HEK293 (cell line): ENCODE measurements at regions not wholly inside any gene's neighbourhood (a gene's known extent, or its start where the extent isn't known, plus 50 kb on each side); places are given as distances from the start of the nearest gene placed in this dataset.

Experiments used
- EGR2 ChIP-seq: fragments of 450-650 bp; formaldehyde crosslinking; IDR thresholded peaks from 2 replicates; pipeline ENCODE4 v1.5.1; 2016; ENCODE audit warnings: low read depth, missing biosample characterization, missing genetic modification characterization
- GLIS1 ChIP-seq: fragments of 450-650 bp; formaldehyde crosslinking; IDR thresholded peaks from 2 replicates; pipeline ENCODE4 v1.5.1; 2016; ENCODE audit warnings: missing biosample characterization, missing genetic modification characterization
- OSR2 ChIP-seq: fragments of 450-650 bp; formaldehyde crosslinking; IDR thresholded peaks from 2 replicates; pipeline ENCODE4 v1.5.1; 2016; ENCODE audit warnings: missing biosample characterization, missing genetic modification characterization
- SP2 ChIP-seq: fragments of 450-650 bp; formaldehyde crosslinking; IDR thresholded peaks from 2 replicates; pipeline ENCODE4 v1.5.1; 2016; ENCODE audit warnings: missing biosample characterization, missing genetic modification characterization
- ZFP37 ChIP-seq: fragments of 450-650 bp; formaldehyde crosslinking; IDR thresholded peaks from 2 replicates; pipeline ENCODE4 v1.5.1; 2016; ENCODE audit warnings: missing biosample characterization, missing genetic modification characterization
- ZNF174 ChIP-seq: fragments of 450-650 bp; formaldehyde crosslinking; IDR thresholded peaks from 2 replicates; pipeline ENCODE4 v1.5.0; 2017; ENCODE audit warnings: missing biosample characterization, mild to moderate bottlenecking, missing genetic modification characterization
- ZNF223 ChIP-seq: fragments of 450-650 bp; formaldehyde crosslinking; IDR thresholded peaks from 2 replicates; pipeline ENCODE4 v1.5.1; 2016; ENCODE audit warnings: missing biosample characterization, missing genetic modification characterization
- ZNF561 ChIP-seq: fragments of 450-650 bp; IDR thresholded peaks from 2 replicates; pipeline ENCODE4 v1.5.1; 2018; ENCODE audit warnings: missing biosample characterization, missing genetic modification characterization, borderline replicate concordance
- ZNF777 ChIP-seq: fragments of 450-650 bp; formaldehyde crosslinking; IDR thresholded peaks from 2 replicates; pipeline ENCODE4 v1.5.1; 2017; ENCODE audit warnings: missing biosample characterization, missing genetic modification characterization, borderline replicate concordance
- ZNF785 ChIP-seq: fragments of 450-650 bp; formaldehyde crosslinking; IDR thresholded peaks from 2 replicates; pipeline ENCODE4 v1.5.1; 2016; ENCODE audit warnings: missing biosample characterization, missing genetic modification characterization
- TF ChIP-seq, protein P1 (sequence below): fragments of 450-650 bp; formaldehyde crosslinking; IDR thresholded peaks from 2 replicates; pipeline ENCODE4 v1.5.1; 2016; ENCODE audit warnings: missing biosample characterization, missing genetic modification characterization
- TF ChIP-seq, protein P2 (sequence below): fragments of 450-650 bp; formaldehyde crosslinking; IDR thresholded peaks from 2 replicates; pipeline ENCODE4 v1.5.1; 2016; ENCODE audit warnings: missing biosample characterization, missing genetic modification characterization
- TF ChIP-seq, protein P3 (sequence below): fragments of 450-650 bp; formaldehyde crosslinking; optimal IDR thresholded peaks from 2 replicates; pipeline ENCODE3; 2016; ENCODE audit warnings: missing biosample characterization, mild to moderate bottlenecking, missing genetic modification characterization
- TF ChIP-seq, protein P4 (sequence below): fragments of 450-650 bp; formaldehyde crosslinking; IDR thresholded peaks from 2 replicates; pipeline ENCODE4 v1.5.1; 2016; ENCODE audit warnings: missing biosample characterization, missing genetic modification characterization

DNA sequence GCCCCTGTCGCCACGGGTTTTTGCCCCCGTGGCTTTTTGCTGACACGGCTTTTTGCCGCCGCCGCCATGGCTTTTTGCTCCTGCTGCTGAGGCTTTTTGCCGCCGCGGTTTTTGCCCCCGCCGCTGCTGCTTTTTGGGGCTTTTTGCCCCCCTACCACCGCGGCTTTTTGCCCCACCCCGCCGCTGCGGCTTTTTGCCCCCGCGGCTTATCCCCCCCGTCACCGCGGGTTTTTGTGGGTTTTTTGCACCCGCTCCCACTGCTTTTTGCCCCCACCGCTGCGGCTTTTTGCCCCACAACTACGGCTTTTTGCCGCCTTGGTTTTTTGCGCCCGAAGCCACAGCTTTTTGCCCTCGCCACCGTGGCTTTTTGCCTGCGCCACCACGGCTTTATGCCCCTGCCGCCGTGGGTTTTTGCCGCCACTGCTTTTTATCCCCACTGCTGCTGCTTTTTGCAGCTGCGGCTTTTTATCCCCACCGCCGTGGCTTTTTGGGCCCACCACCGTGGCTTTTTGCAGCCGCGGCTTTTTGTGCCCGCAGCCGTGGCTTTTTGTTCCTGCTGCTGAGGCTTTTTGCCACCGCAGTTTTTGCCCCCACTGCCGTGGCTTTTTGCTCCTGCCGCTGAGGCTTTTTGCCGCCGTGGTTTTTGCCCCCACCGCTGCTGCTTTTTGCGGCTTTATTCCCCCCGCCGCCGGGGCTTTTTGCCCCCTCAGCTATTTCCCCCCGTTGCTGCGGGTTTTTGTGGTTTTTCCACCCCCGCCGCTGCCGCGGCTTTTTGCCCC lies 2798.0 kb upstream of the TEKT4 start:
- TF ChIP-seq, protein P1, sequence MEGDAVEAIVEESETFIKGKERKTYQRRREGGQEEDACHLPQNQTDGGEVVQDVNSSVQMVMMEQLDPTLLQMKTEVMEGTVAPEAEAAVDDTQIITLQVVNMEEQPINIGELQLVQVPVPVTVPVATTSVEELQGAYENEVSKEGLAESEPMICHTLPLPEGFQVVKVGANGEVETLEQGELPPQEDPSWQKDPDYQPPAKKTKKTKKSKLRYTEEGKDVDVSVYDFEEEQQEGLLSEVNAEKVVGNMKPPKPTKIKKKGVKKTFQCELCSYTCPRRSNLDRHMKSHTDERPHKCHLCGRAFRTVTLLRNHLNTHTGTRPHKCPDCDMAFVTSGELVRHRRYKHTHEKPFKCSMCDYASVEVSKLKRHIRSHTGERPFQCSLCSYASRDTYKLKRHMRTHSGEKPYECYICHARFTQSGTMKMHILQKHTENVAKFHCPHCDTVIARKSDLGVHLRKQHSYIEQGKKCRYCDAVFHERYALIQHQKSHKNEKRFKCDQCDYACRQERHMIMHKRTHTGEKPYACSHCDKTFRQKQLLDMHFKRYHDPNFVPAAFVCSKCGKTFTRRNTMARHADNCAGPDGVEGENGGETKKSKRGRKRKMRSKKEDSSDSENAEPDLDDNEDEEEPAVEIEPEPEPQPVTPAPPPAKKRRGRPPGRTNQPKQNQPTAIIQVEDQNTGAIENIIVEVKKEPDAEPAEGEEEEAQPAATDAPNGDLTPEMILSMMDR, result no peak
- TF ChIP-seq ZNF785 (tag by site-specific recombination), result no peak
- no peak for TF ChIP-seq ZNF561 (tag by site-specific recombination)
- TF ChIP-seq ZFP37 (tag by site-specific recombination), result no peak
- TF ChIP-seq EGR2 (tag by site-specific recombination), result no peak
- no peak for TF ChIP-seq ZNF174 (tag by site-specific recombination)
- TF ChIP-seq, protein P2, sequence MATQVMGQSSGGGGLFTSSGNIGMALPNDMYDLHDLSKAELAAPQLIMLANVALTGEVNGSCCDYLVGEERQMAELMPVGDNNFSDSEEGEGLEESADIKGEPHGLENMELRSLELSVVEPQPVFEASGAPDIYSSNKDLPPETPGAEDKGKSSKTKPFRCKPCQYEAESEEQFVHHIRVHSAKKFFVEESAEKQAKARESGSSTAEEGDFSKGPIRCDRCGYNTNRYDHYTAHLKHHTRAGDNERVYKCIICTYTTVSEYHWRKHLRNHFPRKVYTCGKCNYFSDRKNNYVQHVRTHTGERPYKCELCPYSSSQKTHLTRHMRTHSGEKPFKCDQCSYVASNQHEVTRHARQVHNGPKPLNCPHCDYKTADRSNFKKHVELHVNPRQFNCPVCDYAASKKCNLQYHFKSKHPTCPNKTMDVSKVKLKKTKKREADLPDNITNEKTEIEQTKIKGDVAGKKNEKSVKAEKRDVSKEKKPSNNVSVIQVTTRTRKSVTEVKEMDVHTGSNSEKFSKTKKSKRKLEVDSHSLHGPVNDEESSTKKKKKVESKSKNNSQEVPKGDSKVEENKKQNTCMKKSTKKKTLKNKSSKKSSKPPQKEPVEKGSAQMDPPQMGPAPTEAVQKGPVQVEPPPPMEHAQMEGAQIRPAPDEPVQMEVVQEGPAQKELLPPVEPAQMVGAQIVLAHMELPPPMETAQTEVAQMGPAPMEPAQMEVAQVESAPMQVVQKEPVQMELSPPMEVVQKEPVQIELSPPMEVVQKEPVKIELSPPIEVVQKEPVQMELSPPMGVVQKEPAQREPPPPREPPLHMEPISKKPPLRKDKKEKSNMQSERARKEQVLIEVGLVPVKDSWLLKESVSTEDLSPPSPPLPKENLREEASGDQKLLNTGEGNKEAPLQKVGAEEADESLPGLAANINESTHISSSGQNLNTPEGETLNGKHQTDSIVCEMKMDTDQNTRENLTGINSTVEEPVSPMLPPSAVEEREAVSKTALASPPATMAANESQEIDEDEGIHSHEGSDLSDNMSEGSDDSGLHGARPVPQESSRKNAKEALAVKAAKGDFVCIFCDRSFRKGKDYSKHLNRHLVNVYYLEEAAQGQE (tag by site-specific recombination), result no peak
- TF ChIP-seq GLIS1 (tag by site-specific recombination), result no peak
- TF ChIP-seq, protein P3, sequence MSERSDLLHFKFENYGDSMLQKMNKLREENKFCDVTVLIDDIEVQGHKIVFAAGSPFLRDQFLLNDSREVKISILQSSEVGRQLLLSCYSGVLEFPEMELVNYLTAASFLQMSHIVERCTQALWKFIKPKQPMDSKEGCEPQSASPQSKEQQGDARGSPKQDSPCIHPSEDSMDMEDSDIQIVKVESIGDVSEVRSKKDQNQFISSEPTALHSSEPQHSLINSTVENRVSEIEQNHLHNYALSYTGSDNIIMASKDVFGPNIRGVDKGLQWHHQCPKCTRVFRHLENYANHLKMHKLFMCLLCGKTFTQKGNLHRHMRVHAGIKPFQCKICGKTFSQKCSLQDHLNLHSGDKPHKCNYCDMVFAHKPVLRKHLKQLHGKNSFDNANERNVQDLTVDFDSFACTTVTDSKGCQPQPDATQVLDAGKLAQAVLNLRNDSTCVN (tag by site-specific recombination), result no peak
- TF ChIP-seq OSR2 (tag by site-specific recombination), result no peak
- TF ChIP-seq, protein P4, sequence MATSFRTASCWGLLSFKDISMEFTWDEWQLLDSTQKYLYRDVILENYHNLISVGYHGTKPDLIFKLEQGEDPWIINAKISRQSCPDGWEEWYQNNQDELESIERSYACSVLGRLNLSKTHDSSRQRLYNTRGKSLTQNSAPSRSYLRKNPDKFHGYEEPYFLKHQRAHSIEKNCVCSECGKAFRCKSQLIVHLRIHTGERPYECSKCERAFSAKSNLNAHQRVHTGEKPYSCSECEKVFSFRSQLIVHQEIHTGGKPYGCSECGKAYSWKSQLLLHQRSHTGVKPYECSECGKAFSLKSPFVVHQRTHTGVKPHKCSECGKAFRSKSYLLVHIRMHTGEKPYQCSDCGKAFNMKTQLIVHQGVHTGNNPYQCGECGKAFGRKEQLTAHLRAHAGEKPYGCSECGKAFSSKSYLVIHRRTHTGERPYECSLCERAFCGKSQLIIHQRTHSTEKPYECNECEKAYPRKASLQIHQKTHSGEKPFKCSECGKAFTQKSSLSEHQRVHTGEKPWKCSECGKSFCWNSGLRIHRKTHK (tag by site-specific recombination), result no peak
- no peak for TF ChIP-seq SP2
- no peak for TF ChIP-seq ZNF223 (tag by site-specific recombination)
- TF ChIP-seq ZNF777 (tag by site-specific recombination), result no peak
